Activated CD4-positive, alpha-beta T cell treated with anti-CD3 and anti-CD28 coated beads for 36 hours (primary cell): ENCODE measurements at regions not wholly inside any gene's neighbourhood (a gene's known extent, or its start where the extent isn't known, plus 50 kb on each side); places are given as distances from the start of the nearest gene placed in this dataset.
"Not testable (repeated sequence)": the region's sequence is repeated elsewhere in the genome, so short reads cannot be mapped to it uniquely, and the experiment has no call there.

Experiments used
- ATAC-seq: fragments of 200-7000 bp; cut with Tn5 transposase; one replicate; pipeline ENCODE4 v1.10.0; 2021; ENCODE audit warnings: mild to moderate bottlenecking, moderate library complexity
- CTCF ChIA-PET: fragments of 350-600 bp; sonication (Branson Sonifier 250); formaldehyde crosslinking; loops from one replicate; lab custom pipeline; 2021; ENCODE audit warnings: antibody characterized with exemption; lab: Charles Lee
- POLR2A ChIA-PET: fragments of 350-600 bp; sonication (Branson Sonifier 250); formaldehyde crosslinking; loops from one replicate; lab custom pipeline; 2021; ENCODE audit warnings: antibody characterized with exemption, inconsistent platforms; lab: Charles Lee
- DNase-seq: peaks from one replicate; pipeline ENCODE4 v3.0.0-alpha.2; 2020
- H3K27ac Mint-ChIP-seq: one replicate; pipeline ENCODE4 v1.8.0; 2021; ENCODE audit warnings: mixed read lengths
- H3K27me3 Mint-ChIP-seq: one replicate; pipeline ENCODE4 v1.8.0; 2021; ENCODE audit warnings: mixed read lengths
- H3K36me3 Mint-ChIP-seq: one replicate; pipeline ENCODE4 v1.8.0; 2021; ENCODE audit warnings: low read depth, mixed read lengths
- H3K4me1 Mint-ChIP-seq: one replicate; pipeline ENCODE4 v1.8.0; 2021; ENCODE audit warnings: mixed read lengths
- H3K4me3 Mint-ChIP-seq: one replicate; pipeline ENCODE4 v1.8.0; 2021; ENCODE audit warnings: mild to moderate bottlenecking, moderate library complexity, mixed read lengths
- H3K9me3 Mint-ChIP-seq: one replicate; pipeline ENCODE4 v1.8.0; 2021; ENCODE audit warnings: low read depth, mixed read lengths
- intact Hi-C, 2 experiments: fragments of 100-400 bp; cut with DNase I in 1 of 2; cut with micrococcal nuclease in 1 of 2; formaldehyde crosslinking; loops; one replicate each; pipeline versions ENCODE4 v1.14.2 to v1.15.1; 2022 to 2024; cut with DNase I, micrococcal nuclease

- Mint-ChIP-seq H3K27ac (no peak overlapping the region), H3K27me3 (peaks cover 4% of the 10 kb centered on the region), H3K9me3 (no peaks in the 10 kb centered on the region), H3K4me3 (no peak overlapping the region), H3K4me1 (no peaks in the 10 kb centered on the region), H3K36me3 (no peaks in the 10 kb centered on the region)
- intact Hi-C loops = no loop called here
- CTCF ChIA-PET = interaction anchor here (0.8 kb wide), 1 partner anchor 60 kb away, joined by 3 read pairs; no protein-coding TSS in a partner anchor
- DNase-seq (no peak), ATAC-seq (no peak)
- POLR2A ChIA-PET = no interaction called here
These were observed 344.2 kb upstream of the NCAM1 start for GRCh38 chr11:112617098-112617425.

- CTCF ChIA-PET = no interaction called here
- H3K27ac Mint-ChIP-seq = no peak overlapping the region
- H3K4me1 Mint-ChIP-seq = no peaks in the 10 kb centered on the region
- H3K4me3 Mint-ChIP-seq = no peak overlapping the region
- no peak for ATAC-seq
- no peaks in the 10 kb centered on the region for H3K36me3 Mint-ChIP-seq
- POLR2A ChIA-PET = no interaction called here
- peaks cover 3% of the 10 kb centered on the region for H3K27me3 Mint-ChIP-seq
- intact Hi-C loops = no loop called here
- H3K9me3 Mint-ChIP-seq = no peaks in the 10 kb centered on the region
- no peak for DNase-seq
These were observed 343.0 kb upstream of the NCAM1 start for GRCh38 chr11:112617977-112618826.

- intact Hi-C loops = no loop called here
- Mint-ChIP-seq H3K36me3 (no peaks in the 10 kb centered on the region), H3K27ac (no peak overlapping the region)
These were observed 342.1 kb upstream of the NCAM1 start for GRCh38 chr11:112619106-112619505.

GRCh38 chr11:112620621-112621394 lies 340.4 kb upstream of the NCAM1 start:
- Mint-ChIP-seq H3K27me3 (peaks cover 4% of the 10 kb centered on the region), H3K4me1 (no peaks in the 10 kb centered on the region), H3K36me3 (no peaks in the 10 kb centered on the region), H3K9me3 (no peaks in the 10 kb centered on the region), H3K27ac (no peak overlapping the region), H3K4me3 (no peak overlapping the region)
- intact Hi-C loops = no loop called here
- no peak for DNase-seq
- ChIA-PET POLR2A (no interaction called here), CTCF (interaction anchor here (0.7 to 0.8 kb wide), 2 partner anchors 618 to 669 kb away, joined by 3 read pairs; no protein-coding TSS in a partner anchor)
- ATAC-seq = no peak

More at GRCh38 chr11:112619106-112619505, 342.1 kb upstream of the NCAM1 start:
- no peak for ATAC-seq
- no peak for DNase-seq
- no peaks in the 10 kb centered on the region for H3K4me1 Mint-ChIP-seq
- H3K9me3 Mint-ChIP-seq = no peaks in the 10 kb centered on the region
- no peak overlapping the region for H3K4me3 Mint-ChIP-seq
- ChIA-PET CTCF (no interaction called here), POLR2A (no interaction called here)
- peaks cover 3% of the 10 kb centered on the region for H3K27me3 Mint-ChIP-seq

- ChIA-PET POLR2A (no interaction called here), CTCF (interaction anchor here (1.8 kb wide), 1 partner anchor 35 kb away, joined by 6 read pairs; no protein-coding TSS in a partner anchor)
- DNase-seq = no peak
- Mint-ChIP-seq H3K9me3 (no peaks in the 10 kb centered on the region), H3K36me3 (no peaks in the 10 kb centered on the region), H3K4me1 (peaks cover 6% of the 10 kb centered on the region), H3K27me3 (peaks cover 7% of the 10 kb centered on the region), H3K27ac (no peak overlapping the region), H3K4me3 (no peak overlapping the region)
- intact Hi-C loops = no loop called here
- ATAC-seq = no peak
These were observed 338.2 kb upstream of the NCAM1 start for GRCh38 chr11:112623057-112623456.

- ChIA-PET POLR2A (no interaction called here), CTCF (interaction anchor here (0.6 kb wide), 1 partner anchor 26 kb away, joined by 3 read pairs; no protein-coding TSS in a partner anchor)
- Mint-ChIP-seq H3K4me3 (no peak overlapping the region), H3K4me1 (peaks cover 6% of the 10 kb centered on the region), H3K27me3 (peaks cover 9% of the 10 kb centered on the region), H3K9me3 (no peaks in the 10 kb centered on the region), H3K27ac (no peak overlapping the region), H3K36me3 (no peaks in the 10 kb centered on the region)
- ATAC-seq = no peak
- intact Hi-C loops = no loop called here
- DNase-seq = no peak
These were observed 336.8 kb upstream of the NCAM1 start for GRCh38 chr11:112624431-112624830.

- H3K4me3 Mint-ChIP-seq, DNase-seq, ATAC-seq, H3K9me3 Mint-ChIP-seq, POLR2A ChIA-PET, H3K36me3 Mint-ChIP-seq, H3K27ac Mint-ChIP-seq, H3K4me1 Mint-ChIP-seq, intact Hi-C loops: not testable (repeated sequence)
- H3K27me3 Mint-ChIP-seq = peaks cover 11% of the 10 kb centered on the region
- CTCF ChIA-PET = interaction anchor here (0.6 kb wide), 1 partner anchor 25 kb away, joined by 3 read pairs; no protein-coding TSS in a partner anchor
These were observed 336.2 kb upstream of the NCAM1 start for GRCh38 chr11:112624971-112625370.

- Mint-ChIP-seq H3K27ac (no peak overlapping the region), H3K27me3 (peaks cover 11% of the 10 kb centered on the region), H3K4me1 (peaks cover 6% of the 10 kb centered on the region), H3K36me3 (no peaks in the 10 kb centered on the region), H3K9me3 (no peaks in the 10 kb centered on the region), H3K4me3 (no peak overlapping the region)
- CTCF ChIA-PET = no interaction called here
- DNase-seq (no peak), ATAC-seq (no peak)
- POLR2A ChIA-PET = no interaction called here
- intact Hi-C loops = no loop called here
These were observed 335.4 kb upstream of the NCAM1 start for GRCh38 chr11:112625814-112626213.

- H3K4me1 Mint-ChIP-seq = peaks cover 6% of the 10 kb centered on the region
- peaks cover 11% of the 10 kb centered on the region for H3K27me3 Mint-ChIP-seq
- H3K4me3 Mint-ChIP-seq = no peak overlapping the region
- ChIA-PET CTCF (no interaction called here), POLR2A (no interaction called here)
- intact Hi-C loops = no loop called here
- H3K27ac Mint-ChIP-seq = no peak overlapping the region
- H3K36me3 Mint-ChIP-seq = no peaks in the 10 kb centered on the region
- H3K9me3 Mint-ChIP-seq = no peaks in the 10 kb centered on the region
- DNase-seq = no peak
- ATAC-seq = no peak
These were observed 334.5 kb upstream of the NCAM1 start for GRCh38 chr11:112626731-112627130.

GRCh38 chr11:112627588-112628045 lies 333.6 kb upstream of the NCAM1 start:
- CTCF ChIA-PET = no interaction called here
- H3K9me3 Mint-ChIP-seq = no peaks in the 10 kb centered on the region
- no peak overlapping the region for H3K4me3 Mint-ChIP-seq
- H3K4me1 Mint-ChIP-seq = peaks cover 6% of the 10 kb centered on the region
- DNase-seq (no peak), ATAC-seq (peak; percentile 58)
- H3K27ac Mint-ChIP-seq = no peak overlapping the region
- POLR2A ChIA-PET = no interaction called here
- no peaks in the 10 kb centered on the region for H3K36me3 Mint-ChIP-seq
- H3K27me3 Mint-ChIP-seq = peaks cover 13% of the 10 kb centered on the region
- intact Hi-C loops = no loop called here

- Mint-ChIP-seq H3K27me3 (peaks cover 20% of the 10 kb centered on the region), H3K9me3 (no peaks in the 10 kb centered on the region), H3K27ac (no peak overlapping the region), H3K36me3 (no peaks in the 10 kb centered on the region), H3K4me3 (no peak overlapping the region), H3K4me1 (peaks cover 6% of the 10 kb centered on the region)
- CTCF ChIA-PET = no interaction called here
- intact Hi-C loops = no loop called here
- DNase-seq = no peak
- POLR2A ChIA-PET = no interaction called here
- ATAC-seq = no peak
These were observed 332.5 kb upstream of the NCAM1 start for GRCh38 chr11:112628676-112629075.
